Stimulated activated CD8-positive, alpha-beta memory T cell treated with anti-CD3 and anti-CD28 coated beads, Interleukin-4, amount 100 ng/mL, for 24 hours (primary cell): ENCODE measurements at regions not wholly inside any gene's neighbourhood (a gene's known extent, or its start where the extent isn't known, plus 50 kb on each side); places are given as distances from the start of the nearest gene placed in this dataset.

Experiments used
- DNase-seq: peaks from one replicate; pipeline ENCODE4 v3.0.0-alpha.2; 2020; ENCODE audit warnings: low read depth

DNA sequence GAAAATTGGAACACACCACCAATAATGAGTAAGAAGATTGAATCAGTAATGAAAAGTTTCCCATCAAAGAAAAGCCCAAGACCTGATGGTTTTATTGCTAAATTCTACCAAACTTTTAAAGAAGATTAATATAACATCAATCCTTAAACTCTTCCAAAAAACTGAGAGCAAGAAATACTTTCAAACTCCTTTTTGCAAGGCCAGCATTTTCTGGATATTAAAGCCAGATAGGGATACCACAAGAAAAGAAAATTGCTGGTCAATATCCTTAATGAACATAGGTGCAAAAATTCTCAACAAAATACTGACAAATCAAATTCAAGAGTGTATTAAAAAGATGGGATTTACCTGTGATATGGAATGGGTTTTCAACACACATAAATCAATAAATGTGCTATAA, 484.6 kb downstream of the ANKRD50 start:
- no peak for DNase-seq

GRCh38 chr4:124230268-124230667, 482.3 kb downstream of the ANKRD50 start:
- no peak for DNase-seq

GRCh38 chr4:124234771-124235170, 477.8 kb downstream of the ANKRD50 start:
- no peak for DNase-seq

- DNase-seq: no peak
Measured at GRCh38 chr4:124243671-124244366, 468.7 kb downstream of the ANKRD50 start.

DNA sequence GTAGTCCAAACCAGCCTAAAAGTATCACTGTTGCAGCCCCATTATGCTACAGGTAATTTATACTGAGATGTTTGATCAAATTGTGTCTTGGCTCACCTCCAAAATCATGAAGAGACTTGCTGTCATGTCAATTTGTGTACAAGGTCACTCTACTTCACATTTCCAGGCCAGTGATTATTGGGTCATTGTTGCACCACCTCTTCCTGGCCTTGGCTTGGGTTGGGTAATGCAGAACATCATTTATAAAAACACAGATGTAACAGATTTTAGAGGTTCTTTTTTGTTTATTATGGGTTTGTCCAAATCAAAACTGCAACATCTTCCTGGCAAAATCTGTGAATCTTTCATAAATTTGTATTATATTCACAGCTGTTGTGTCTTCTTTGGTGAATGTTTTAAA, 459.5 kb downstream of the ANKRD50 start:
- DNase-seq: no peak

- no peak for DNase-seq
Measured at GRCh38 chr4:124262211-124263179, 450.0 kb downstream of the ANKRD50 start.

- DNase-seq: no peak
Measured at GRCh38 chr4:124265701-124266100, 446.8 kb downstream of the ANKRD50 start.

- no peak for DNase-seq
Measured at GRCh38 chr4:124266721-124267120, 445.8 kb downstream of the ANKRD50 start.

DNA sequence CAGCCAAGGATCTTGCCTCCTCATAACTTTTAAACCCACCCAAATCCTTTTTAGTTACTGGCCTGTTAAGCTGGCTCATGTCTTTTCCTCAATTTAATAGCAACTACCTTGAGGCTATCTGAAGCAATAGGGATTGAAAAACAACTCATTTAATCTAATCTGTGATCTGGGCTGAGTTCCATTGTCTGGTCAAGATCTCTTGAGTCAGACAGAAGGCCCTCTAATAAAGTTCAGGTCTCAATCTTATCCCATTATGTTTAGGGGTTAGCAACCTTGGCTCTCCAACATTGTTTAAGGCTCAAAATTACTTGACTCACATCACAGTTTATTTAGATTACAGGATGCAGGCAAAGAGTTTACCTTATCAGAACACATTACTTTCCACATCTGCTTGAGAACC, 436.1 kb downstream of the ANKRD50 start:
- DNase-seq: no peak

GRCh38 chr4:124277691-124278090, 434.8 kb downstream of the ANKRD50 start:
- DNase-seq: no peak

GRCh38 chr4:124278477-124278876, 434.1 kb downstream of the ANKRD50 start:
- DNase-seq: no peak

- no peak for DNase-seq
Measured at GRCh38 chr4:124279741-124280140, 432.8 kb downstream of the ANKRD50 start.

GRCh38 chr4:124282301-124282898, 430.1 kb downstream of the ANKRD50 start:
- DNase-seq: no peak

GRCh38 chr4:124288706-124289486, 423.6 kb downstream of the ANKRD50 start:
- no peak for DNase-seq

- no peak for DNase-seq
Measured at GRCh38 chr4:124290678-124291077, 421.9 kb downstream of the ANKRD50 start.

DNA sequence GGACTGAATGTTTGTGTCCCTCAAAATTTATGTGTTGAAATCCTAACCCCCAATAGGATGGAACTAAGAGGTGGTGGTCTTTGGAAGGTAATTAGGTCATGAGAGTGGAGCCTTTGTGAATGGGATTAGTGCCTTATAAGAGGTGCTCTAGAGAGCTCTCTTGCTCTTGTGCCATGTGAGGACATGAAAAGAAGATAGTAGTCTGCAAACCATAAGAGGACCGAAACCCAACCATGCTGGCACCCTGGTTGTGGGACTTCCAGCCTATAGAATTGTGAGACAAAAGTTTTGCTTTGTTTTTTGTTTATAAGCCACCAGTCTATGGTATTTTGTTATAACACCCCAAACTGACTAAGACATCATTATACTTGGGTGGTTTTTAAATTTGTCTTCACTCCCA, 417.1 kb downstream of the ANKRD50 start:
- no peak for DNase-seq

DNA sequence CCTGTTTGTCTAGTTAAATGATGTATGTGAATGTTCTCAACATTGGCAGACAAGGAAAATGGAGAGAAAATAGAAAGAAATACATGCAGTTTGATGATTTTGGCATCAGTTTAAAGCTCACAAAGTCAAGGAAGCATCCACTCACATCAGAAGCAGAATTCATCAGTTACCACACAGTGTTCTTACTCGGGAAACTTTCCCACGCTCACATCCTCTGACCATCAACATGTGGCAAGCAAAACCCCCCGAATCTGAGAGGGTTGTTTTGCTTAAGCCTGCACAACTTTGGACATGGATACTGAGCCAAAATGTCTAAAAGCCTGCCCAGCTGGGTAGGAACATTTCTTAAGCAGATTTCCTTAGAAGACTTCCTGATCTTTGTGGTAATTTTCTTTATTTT, 407.6 kb downstream of the ANKRD50 start:
- DNase-seq: no peak

DNA sequence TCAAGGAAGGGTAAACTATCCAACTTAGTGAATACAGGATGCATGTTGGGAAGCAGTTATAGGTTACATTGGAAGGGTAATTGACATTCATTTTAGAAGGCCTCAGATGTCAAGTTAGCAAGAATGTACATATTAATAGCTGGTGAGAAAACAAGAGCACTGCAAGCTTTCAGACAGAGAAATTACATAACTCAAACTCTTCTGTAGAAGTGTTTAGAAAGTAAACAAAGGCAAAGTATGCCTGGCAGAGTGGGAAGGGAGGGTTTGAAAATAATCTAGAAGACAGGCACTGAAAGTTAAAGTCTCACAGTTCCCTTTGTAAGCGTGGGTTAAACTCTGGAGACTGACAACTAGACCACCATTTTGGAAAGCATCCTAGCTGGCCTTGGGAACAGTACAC, 406.2 kb downstream of the ANKRD50 start:
- DNase-seq: no peak

DNA sequence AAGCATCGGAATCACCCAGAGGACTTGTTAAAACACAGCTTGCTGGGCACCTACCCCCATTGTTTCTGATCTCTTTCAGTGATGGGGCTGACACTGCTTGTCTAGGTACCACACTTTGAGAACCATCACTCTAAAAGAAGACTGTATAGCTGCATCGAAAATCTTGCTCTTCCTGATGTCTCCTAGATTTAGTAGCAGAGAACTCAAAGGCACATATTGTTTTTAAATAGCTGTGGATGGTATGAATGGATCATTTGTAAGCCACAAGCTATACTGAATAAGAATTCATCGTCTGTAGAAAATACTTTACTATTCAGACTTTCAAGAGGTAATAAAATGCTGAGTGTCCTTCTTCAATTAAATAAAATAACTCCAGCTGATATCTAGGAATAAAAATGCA, 405.4 kb downstream of the ANKRD50 start:
- DNase-seq: no peak

GRCh38 chr4:124318292-124318691, 394.2 kb downstream of the ANKRD50 start:
- no peak for DNase-seq

DNA sequence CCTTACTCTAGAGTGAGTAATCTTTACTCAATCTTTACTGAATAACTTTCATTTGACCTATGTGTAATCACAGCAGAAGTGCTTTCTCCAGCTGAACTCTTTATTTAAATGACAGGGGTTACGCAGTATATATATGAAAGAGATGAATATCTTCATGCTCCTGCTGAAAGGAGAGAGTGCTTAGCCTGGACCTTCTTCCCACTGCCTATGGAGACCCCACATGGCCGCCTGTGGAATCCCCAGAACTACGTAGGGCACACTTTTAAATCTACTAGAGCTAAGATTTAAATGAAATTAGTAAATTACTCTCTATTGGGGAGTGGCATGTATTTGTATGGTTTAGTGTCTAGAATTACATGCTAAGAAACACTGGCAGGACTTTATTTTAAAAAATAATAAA, 391.2 kb downstream of the ANKRD50 start:
- no peak for DNase-seq
